ENCODE measurements at regions not wholly inside any gene's neighbourhood (a gene's known extent, or its start where the extent isn't known, plus 50 kb on each side); places are given as distances from the start of the nearest gene placed in this dataset.

DNA sequence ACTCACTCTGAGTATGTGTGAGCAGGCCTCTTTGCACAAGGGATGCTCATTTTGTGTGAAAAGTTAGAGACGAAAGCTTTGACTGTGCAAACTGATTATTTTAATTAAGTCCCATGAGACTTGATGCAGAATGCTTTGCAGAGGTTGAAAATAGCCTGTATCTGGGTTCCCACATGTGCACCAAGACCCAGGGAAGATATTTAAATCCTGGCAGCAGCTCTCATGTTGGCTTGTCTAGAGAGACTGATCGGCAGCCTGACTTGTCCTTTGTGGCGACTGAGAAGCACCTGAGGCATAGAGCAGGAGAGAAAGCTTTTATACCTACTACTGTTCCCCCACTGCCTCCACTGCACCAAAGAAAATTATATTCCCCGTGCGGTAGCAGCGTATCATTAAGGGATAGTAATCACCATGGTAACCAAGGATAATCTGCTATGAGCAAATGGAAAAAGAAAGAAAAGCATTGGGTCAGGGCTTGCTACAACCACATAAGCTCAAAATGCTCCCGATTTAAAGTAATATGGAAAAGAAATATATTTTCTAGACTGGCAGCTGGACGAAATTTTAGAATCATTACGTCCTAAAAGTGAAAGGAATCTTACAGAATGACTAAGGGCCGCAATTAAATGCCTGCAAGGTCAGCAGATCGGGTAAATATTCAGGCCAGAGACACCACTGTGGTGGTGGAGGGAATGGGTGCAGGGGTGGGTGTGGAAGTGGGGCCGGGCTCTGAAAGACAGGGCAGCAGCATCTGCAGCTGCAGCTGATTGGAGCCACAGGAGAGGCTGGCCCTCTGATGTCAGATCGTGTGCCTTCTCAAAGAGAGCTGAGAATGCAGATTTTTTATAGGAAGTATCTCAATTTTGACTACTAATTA is 135.3 kb upstream of the EPB41L4A start:
- TF ChIP-seq POLR2AphosphoS5 (IDR thresholded peaks at IDR 0.05; ENCODE audit: low read depth, low read length) (no peak), POLR2A (IDR thresholded peaks at IDR 0.05; ENCODE audit: low read depth, low read length) (no peak)
